B cell (primary cell): ENCODE measurements at regions not wholly inside any gene's neighbourhood (a gene's known extent, or its start where the extent isn't known, plus 50 kb on each side); places are given as distances from the start of the nearest gene placed in this dataset.

Source experiments
- ATAC-seq: fragments of 200-7000 bp; cut with Tn5 transposase; one replicate; pipeline ENCODE4 v1.10.0; 2021; ENCODE audit warnings: low read depth, mild to moderate bottlenecking, moderate number of reproducible peaks, moderate library complexity
- CTCF ChIA-PET: fragments of 350-600 bp; sonication (Branson Sonifier 250); formaldehyde crosslinking; loops from one replicate; lab custom pipeline; 2021; ENCODE audit warnings: antibody characterized with exemption, inconsistent platforms; lab: Charles Lee
- POLR2A ChIA-PET: fragments of 350-600 bp; sonication (Branson Sonifier 250); formaldehyde crosslinking; loops from one replicate; lab custom pipeline; 2021; ENCODE audit warnings: antibody characterized with exemption; lab: Charles Lee
- DNase-seq: peaks from one replicate; pipeline ENCODE4 v3.0.0; 2013
- H2AFZ ChIP-seq: 2 replicates; pipeline ENCODE4 v1.6.1; 2012; ENCODE audit warnings: mild to moderate bottlenecking, low read depth, low read length; ENCODE audit not compliant: insufficient read depth, poor library complexity, severe bottlenecking
- H3K27ac ChIP-seq, 2 donors: 1 replicate in 1 of 2; 2 replicates in 1 of 2; pipeline ENCODE4 v1.5.1; 2012 to 2013; ENCODE audit warnings: low read length in 2 of 2, mild to moderate bottlenecking in 2 of 2, moderate library complexity in 1 of 2
- H3K27me3 ChIP-seq, 4 experiments: fragments of 200-600 bp in 1 of 4; sonication (generic) in 1 of 4; replicated peaks in 1 of 4; 1 replicate in 2 of 4; 2 replicates in 2 of 4; pipeline versions ENCODE4 v1.6.1 to v1.7.0; 2013 to 2016; ENCODE audit warnings: low read length in 3 of 4, mild to moderate bottlenecking in 2 of 4, mixed read lengths in 1 of 4, moderate library complexity in 1 of 4; ENCODE audit not compliant: insufficient read depth in 4 of 4, control insufficient read depth in 3 of 4; ENCODE audit errors: control extremely low read depth in 1 of 4
- H3K36me3 ChIP-seq, 2 experiments: replicated peaks in 1 of 2; 1 replicate in 1 of 2; 2 replicates in 1 of 2; pipeline versions ENCODE4 v1.6.1 to v1.7.1; 2013; ENCODE audit warnings: low read length in 1 of 2; ENCODE audit not compliant: insufficient read depth in 2 of 2, control insufficient read depth in 1 of 2; ENCODE audit errors: control extremely low read depth in 1 of 2, extremely low read depth in 1 of 2
- H3K4me1 ChIP-seq, 2 donors: fragments of 200-600 bp in 1 of 2; sonication (generic) in 1 of 2; 1 replicate in 1 of 2; 2 replicates in 1 of 2; pipeline versions ENCODE4 v1.5.1 to v1.6.1; 2013 to 2017; ENCODE audit warnings: low read length in 2 of 2; ENCODE audit not compliant: control insufficient read depth in 2 of 2, insufficient read depth in 2 of 2
- H3K4me2 ChIP-seq: replicated peaks from 2 replicates; pipeline ENCODE3; 2012; ENCODE audit warnings: mild to moderate bottlenecking, low read depth, low read length; ENCODE audit not compliant: poor library complexity, severe bottlenecking
- H3K4me3 ChIP-seq, 5 experiments: fragments of 200-600 bp in 1 of 5; sonication (generic) in 1 of 5; 1 replicate in 3 of 5; 2 replicates in 2 of 5; pipeline versions ENCODE4 v1.5.1 to v1.7.0; 2011 to 2016; ENCODE audit warnings: low read length in 4 of 5, mild to moderate bottlenecking in 4 of 5, low read depth in 2 of 5, control low read depth in 1 of 5, moderate library complexity in 1 of 5; ENCODE audit not compliant: insufficient read depth in 1 of 5; ENCODE audit errors: control extremely low read depth in 1 of 5, extremely low read depth in 1 of 5
- H3K79me2 ChIP-seq: fragments of 200-600 bp; sonication (generic); one replicate; pipeline ENCODE4 v1.6.0; 2016; ENCODE audit warnings: low read length; ENCODE audit not compliant: control insufficient read depth, insufficient read depth
- H3K9ac ChIP-seq: fragments of 200-600 bp; sonication (generic); 2 replicates; pipeline ENCODE4 v1.6.1; 2017; ENCODE audit warnings: mild to moderate bottlenecking, low read length, moderate library complexity
- H3K9me3 ChIP-seq, 3 donors: one replicate each; pipeline versions ENCODE4 v1.6.1 to v1.7.1; 2013; ENCODE audit warnings: low read length in 2 of 3; ENCODE audit not compliant: control insufficient read depth in 2 of 3, insufficient read depth in 1 of 3; ENCODE audit errors: control extremely low read depth in 1 of 3
- H4K20me1 ChIP-seq: 2 replicates; pipeline ENCODE4 v1.6.0; 2012; ENCODE audit warnings: mild to moderate bottlenecking, low read length; ENCODE audit not compliant: insufficient read depth, control insufficient read depth, poor library complexity, severe bottlenecking
- H3K27ac Mint-ChIP-seq: one replicate; pipeline ENCODE4 v1.8.0; 2021; ENCODE audit warnings: mixed read lengths
- H3K27me3 Mint-ChIP-seq: one replicate; pipeline ENCODE4 v1.8.0; 2021; ENCODE audit warnings: mixed read lengths
- H3K4me1 Mint-ChIP-seq: one replicate; pipeline ENCODE4 v1.8.0; 2021; ENCODE audit warnings: mixed read lengths
- H3K4me3 Mint-ChIP-seq: one replicate; pipeline ENCODE4 v1.8.0; 2021; ENCODE audit warnings: mixed read lengths
- H3K9me3 Mint-ChIP-seq: one replicate; pipeline ENCODE4 v1.8.0; 2022; ENCODE audit warnings: mixed read lengths; ENCODE audit not compliant: insufficient read depth
- EZH2 ChIP-seq: IDR thresholded peaks from 2 replicates; pipeline ENCODE4 v1.6.1; 2012; ENCODE audit warnings: borderline replicate concordance, low read depth, mild to moderate bottlenecking, moderate library complexity, low read length; ENCODE audit not compliant: insufficient read depth, poor library complexity, severe bottlenecking
- whole genome bisulfite sequencing: methylation state at CpG from one replicate; pipeline ENCODE4 v1.1.5; 2013; ENCODE audit warnings: missing lambda C conversion rate; ENCODE audit not compliant: insufficient coverage; 5-methylcytosine and 5-hydroxymethylcytosine counted together
- intact Hi-C: fragments of 100-400 bp; cut with micrococcal nuclease; formaldehyde crosslinking; loops from one replicate; pipeline ENCODE4 v1.10.0; 2022
- TF ChIP-seq, protein P1 (sequence below): fragments of 200-600 bp; IDR thresholded peaks from one replicate; pipeline ENCODE4 v1.8.0; 2022; ENCODE audit warnings: antibody characterized with exemption, mild to moderate bottlenecking

DNA sequence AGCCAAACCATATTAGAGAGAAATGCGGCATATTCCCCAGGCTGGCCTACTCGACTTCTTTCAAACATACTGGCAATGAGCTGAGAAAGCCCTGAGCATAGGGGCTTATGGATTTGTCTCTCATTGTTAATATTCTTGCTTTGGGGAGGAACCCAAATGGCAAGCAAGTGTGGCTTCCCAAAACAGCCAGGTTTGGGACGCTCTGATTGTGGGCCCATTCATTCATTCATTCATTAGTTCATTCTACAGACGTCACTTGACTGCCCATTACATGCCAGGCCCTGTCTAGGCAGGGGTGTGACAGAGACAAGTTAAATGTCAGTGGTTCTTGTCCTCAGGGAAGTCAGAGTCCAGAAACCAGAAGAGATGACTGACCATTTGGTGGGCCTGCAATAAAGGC is 77.4 kb upstream of the THBS1 start:
- intact Hi-C loops, result no loop called here
- Mint-ChIP-seq H3K4me1 (no peaks in the 10 kb centered on the region), H3K27me3 (peaks cover 7% of the 10 kb centered on the region), H3K27ac (no peak overlapping the region), H3K4me3 (no peak overlapping the region), H3K9me3 (no peaks in the 10 kb centered on the region)
- Histone ChIP-seq H3K9ac (no peak overlapping the region), H3K9me3 (peaks cover 0 to 3% (median 0%) of the 10 kb centered on the region in 3 donors), H4K20me1 (no peaks in the 10 kb centered on the region), H3K4me2 (no peak overlapping the region), H3K36me3 (no peaks in the 10 kb centered on the region), H3K27ac (no peak overlapping the region), H3K4me1 (no peaks in the 10 kb centered on the region), H3K4me3 (no peak overlapping the region), H3K27me3 (no peaks in the 10 kb centered on the region), H2AFZ (no peak overlapping the region), H3K79me2 (no peaks in the 10 kb centered on the region)
- DNase-seq (no peak), ATAC-seq (no peak)
- ChIA-PET CTCF (no interaction called here), POLR2A (no interaction called here)
- TF ChIP-seq EZH2, result no peak
- TF ChIP-seq, protein P1, sequence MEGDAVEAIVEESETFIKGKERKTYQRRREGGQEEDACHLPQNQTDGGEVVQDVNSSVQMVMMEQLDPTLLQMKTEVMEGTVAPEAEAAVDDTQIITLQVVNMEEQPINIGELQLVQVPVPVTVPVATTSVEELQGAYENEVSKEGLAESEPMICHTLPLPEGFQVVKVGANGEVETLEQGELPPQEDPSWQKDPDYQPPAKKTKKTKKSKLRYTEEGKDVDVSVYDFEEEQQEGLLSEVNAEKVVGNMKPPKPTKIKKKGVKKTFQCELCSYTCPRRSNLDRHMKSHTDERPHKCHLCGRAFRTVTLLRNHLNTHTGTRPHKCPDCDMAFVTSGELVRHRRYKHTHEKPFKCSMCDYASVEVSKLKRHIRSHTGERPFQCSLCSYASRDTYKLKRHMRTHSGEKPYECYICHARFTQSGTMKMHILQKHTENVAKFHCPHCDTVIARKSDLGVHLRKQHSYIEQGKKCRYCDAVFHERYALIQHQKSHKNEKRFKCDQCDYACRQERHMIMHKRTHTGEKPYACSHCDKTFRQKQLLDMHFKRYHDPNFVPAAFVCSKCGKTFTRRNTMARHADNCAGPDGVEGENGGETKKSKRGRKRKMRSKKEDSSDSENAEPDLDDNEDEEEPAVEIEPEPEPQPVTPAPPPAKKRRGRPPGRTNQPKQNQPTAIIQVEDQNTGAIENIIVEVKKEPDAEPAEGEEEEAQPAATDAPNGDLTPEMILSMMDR, result no peak
- no CpG with 5 or more reads among the region's 4 CpGs for WGBS

- DNase-seq, result no peak
- Histone ChIP-seq H3K9me3 (peaks cover 0 to under 1% (median 0%) of the 10 kb centered on the region in 3 donors), H3K27ac (no peak overlapping the region), H3K4me1 (no peaks in the 10 kb centered on the region), H3K4me2 (no peak overlapping the region), H3K27me3 (no peaks in the 10 kb centered on the region), H3K9ac (no peak overlapping the region), H3K4me3 (no peak overlapping the region), H3K79me2 (no peaks in the 10 kb centered on the region), H4K20me1 (no peaks in the 10 kb centered on the region), H3K36me3 (no peaks in the 10 kb centered on the region), H2AFZ (no peak overlapping the region)
- intact Hi-C loops, result no loop called here
- peaks cover 8% of the 10 kb centered on the region for H3K27me3 Mint-ChIP-seq
- whole genome bisulfite sequencing, result 100% methylated on average over 1 of the region's 1 CpG
- POLR2A ChIA-PET, result no interaction called here
- no peak overlapping the region for H3K4me3 Mint-ChIP-seq
- CTCF ChIA-PET, result no interaction called here
- TF ChIP-seq EZH2, result no peak
- no peak for ATAC-seq
- H3K4me1 Mint-ChIP-seq, result no peaks in the 10 kb centered on the region
- H3K27ac Mint-ChIP-seq, result no peak overlapping the region
- H3K9me3 Mint-ChIP-seq, result no peaks in the 10 kb centered on the region
Measured at GRCh38 chr15:39504808-39505207, 76.1 kb upstream of the THBS1 start.
